HG02642 (cell line): ENCODE measurements at regions not wholly inside any gene's neighbourhood (a gene's known extent, or its start where the extent isn't known, plus 50 kb on each side); places are given as distances from the start of the nearest gene placed in this dataset.
"Not testable (repeated sequence)": the region's sequence is repeated elsewhere in the genome, so short reads cannot be mapped to it uniquely, and the experiment has no call there.

Experiments used
- ATAC-seq: cut with Tn5 transposase; IDR thresholded peaks from one replicate; pipeline ENCODE4 v1.9.1; 2021; ENCODE audit warnings: mild to moderate bottlenecking; ENCODE audit not compliant: unreplicated experiment, poor library complexity

DNA sequence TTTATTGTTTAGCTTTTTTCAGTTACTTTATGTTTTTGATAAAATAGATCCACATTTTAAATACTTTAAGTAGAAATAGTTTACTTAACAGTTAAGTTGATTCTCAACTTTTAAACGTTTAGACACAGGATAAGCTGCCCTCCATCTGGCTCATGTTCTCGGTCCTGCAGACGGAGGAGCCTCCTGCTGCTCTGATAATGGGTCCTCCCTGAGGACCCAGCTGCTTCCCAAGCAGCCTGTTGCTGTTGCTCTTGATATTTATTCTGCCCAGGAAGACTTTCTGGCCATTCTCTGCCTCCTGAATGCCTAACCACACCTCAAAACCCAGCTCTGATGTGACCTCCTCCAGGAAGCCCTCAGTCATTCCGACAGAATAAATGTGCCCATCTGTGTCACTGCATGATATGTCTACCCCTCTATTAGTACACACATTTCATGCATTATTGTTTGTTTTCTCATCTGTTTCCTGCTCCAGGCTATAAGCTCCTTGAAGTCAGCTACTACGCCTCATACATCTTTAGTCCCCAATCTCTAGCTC is 267.2 kb upstream of the MSX2 start:
- no peak for ATAC-seq

GRCh38 chr5:174459071-174459702 is 265.2 kb upstream of the MSX2 start:
- ATAC-seq, result no peak

DNA sequence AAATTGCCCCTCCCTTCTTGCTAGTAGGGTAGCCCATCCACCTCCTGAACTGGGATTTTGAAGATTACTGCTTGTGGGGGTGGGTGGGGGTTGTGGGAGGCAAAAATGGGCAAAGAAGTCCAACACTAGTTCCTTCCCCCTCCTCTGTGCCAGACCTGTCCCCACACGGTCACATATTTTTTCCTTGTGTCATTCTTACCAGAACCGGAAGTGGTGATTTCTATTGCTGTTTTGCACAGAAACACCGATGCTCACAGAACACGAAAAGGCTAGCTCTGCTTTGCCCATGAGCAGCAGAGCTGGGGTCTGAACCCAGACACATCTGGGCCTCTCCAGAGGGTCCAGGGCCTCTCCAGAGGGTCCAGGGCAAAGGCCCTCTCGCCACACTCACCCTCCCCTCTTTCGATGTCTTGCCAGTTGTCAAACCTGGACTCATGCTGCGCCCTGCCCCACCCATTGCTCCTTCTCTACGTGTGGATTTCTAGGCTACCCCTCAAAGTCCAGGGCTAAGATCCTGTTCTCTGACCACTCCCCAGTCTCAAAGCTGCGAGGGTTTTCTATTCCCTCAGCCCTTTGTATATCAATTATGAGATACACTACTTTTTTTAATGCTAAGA is 264.4 kb upstream of the MSX2 start:
- no peak for ATAC-seq

GRCh38 chr5:174462129-174462528 is 262.3 kb upstream of the MSX2 start:
- ATAC-seq, result no peak

- ATAC-seq, result no peak
These were observed 259.7 kb upstream of the MSX2 start for GRCh38 chr5:174464504-174465165.

- not testable (repeated sequence) for ATAC-seq
These were observed 252.9 kb upstream of the MSX2 start for GRCh38 chr5:174471528-174471927.

- ATAC-seq, result no peak
These were observed 251.4 kb upstream of the MSX2 start for GRCh38 chr5:174472956-174473355.

DNA sequence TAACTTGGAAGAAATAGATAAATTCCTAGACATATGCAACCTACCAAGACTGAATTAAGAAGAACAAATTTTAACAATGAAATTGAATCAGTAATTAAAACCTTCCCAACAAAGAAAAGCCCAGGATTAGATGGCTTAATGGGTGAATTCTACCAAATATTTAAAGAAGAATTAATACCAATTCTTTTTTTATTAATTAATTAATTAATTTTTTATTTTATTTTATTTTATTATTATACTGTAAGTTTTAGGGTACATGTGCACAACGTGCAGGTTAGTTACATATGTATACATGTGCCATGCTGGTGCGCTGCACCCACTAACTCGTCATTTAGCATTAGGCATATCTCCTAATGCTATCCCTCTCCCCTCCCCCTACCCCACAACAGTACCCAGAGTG is 248.4 kb upstream of the MSX2 start:
- ATAC-seq, result not testable (repeated sequence)

- ATAC-seq, result no peak
These were observed 245.1 kb upstream of the MSX2 start for GRCh38 chr5:174479325-174479724.

- ATAC-seq, result no peak
These were observed 242.6 kb upstream of the MSX2 start for GRCh38 chr5:174481737-174482136.

DNA sequence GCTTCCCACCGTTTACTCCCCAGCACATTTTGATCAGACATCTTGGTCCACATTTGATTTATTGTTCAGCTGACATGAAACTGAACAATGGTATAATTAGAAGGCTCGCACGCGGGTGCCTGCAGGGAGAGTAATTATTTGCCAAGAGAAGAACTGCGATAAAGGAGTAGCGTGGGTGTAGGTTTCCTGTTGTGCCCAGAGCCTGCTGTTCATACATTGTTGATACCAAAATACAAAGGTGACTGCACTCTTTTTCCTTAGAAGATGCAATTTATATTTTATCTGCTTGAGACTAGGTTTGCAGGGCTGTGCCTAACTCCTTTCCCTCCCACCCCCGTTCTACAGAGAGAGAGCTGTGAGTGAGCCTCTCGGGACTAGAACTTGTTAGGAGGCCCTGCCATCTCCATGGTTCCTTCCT is 241.8 kb upstream of the MSX2 start:
- ATAC-seq, result no peak

GRCh38 chr5:174483411-174483810 is 241.0 kb upstream of the MSX2 start:
- ATAC-seq, result no peak

DNA sequence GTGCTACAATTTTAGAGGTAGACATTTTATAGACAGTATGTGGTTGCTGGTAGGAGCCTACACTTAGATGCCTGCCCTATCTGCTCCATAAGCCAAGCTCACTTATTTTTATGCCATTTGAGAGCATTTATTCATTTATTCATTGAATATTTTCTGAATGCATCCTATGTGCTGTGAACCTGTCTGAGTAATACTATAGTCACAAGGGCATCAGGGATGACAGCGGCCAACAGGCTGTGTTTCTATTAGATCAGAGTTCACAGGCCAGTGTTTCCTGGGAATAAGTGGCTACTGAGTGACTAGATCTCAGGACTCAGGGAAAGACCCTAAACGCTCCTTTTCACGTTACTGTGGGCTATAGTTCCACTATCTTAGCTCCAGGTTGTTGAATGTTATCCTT is 235.2 kb upstream of the MSX2 start:
- no peak for ATAC-seq

DNA sequence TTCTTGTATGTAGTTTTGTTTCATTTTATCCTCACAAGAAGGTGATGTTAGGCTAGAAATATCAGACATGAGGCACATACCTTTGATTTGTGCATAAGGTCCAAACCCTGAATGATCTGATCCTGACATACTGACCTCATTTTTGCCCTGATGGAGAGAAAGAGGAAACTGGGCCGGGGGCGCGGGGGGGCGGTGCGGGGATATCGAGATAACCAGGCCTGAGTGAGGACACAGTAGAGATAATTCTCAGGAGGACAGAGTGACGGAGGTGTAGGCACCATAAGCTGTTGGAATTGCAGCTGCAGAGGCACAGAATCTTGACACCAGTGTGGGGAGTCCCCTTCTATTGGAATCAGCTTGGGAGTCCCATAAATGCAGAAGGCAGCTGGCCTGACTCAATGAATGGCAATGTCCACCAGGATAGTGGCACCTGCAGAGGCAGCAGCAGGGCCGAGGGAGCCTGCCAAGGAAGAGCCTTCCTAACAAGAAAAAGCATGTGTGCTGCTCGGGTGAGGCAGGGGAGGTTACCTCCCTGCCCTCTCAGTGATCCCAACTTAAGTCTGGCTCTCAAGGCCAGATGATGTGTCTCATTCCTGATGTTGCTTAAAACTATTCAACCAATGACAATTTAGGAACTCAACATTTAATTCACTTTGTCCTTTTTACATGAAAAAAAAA is 234.3 kb upstream of the MSX2 start:
- no peak for ATAC-seq

DNA sequence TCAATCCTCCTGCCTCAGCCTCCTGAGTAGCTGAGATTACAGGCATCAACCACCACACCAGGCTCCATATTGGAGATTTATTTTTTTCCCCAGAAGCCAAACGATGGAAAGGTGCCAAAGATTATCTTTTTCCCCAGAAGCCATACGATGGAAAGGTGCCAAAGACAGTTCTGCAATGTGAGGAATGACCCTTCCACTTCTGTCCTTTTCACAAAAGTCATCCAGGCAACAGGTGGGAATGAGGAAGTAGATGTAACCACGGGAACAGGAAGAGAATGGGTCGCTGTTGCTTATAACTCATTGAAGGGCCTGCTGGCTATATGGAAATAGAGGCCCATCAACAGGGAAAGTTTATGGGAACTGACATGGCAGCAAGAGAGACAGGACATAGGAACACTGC is 233.7 kb upstream of the MSX2 start:
- no peak for ATAC-seq

GRCh38 chr5:174491265-174491664 is 233.1 kb upstream of the MSX2 start:
- ATAC-seq, result no peak

GRCh38 chr5:174491761-174492350 is 232.5 kb upstream of the MSX2 start:
- no peak for ATAC-seq

DNA sequence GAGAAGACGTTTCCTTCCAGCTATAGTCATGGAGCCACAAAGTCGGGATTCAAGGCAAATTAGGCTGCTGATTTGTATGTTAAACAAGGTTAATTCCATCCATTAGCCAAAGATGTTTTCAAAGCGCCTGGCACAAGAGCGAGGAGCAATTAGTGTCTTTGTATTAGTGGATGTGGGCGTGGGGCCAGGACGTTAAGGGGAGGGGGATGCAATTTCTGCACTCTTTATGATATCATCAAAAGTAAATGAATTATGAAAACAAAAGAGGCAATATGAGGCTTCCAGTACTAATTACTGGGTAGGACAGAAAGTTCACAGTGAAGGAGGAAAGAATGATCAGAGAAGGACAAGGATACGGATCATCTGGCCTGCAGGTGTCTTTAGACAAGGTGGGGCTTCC is 230.9 kb upstream of the MSX2 start:
- ATAC-seq, result no peak

DNA sequence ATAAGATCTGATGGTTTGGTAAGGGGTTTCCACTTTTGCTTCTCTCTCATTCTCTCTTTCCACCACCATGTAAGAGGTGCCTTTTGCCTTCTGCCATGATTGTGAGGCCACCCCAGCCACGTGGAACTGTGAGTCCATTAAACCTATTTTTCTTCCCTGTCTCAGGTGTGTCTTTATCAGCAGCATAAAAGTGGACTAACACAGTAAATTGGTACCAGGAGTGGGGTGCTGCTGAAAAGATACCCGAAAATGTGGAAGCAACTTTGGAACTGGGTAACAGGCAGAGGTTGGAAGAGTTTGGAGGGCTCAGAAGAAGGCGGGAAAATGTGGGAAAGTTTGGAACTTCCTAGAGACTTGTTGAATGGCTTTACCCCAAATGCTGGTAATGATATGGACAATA is 226.4 kb upstream of the MSX2 start:
- ATAC-seq, result not testable (repeated sequence)

GRCh38 chr5:174498575-174498974 is 225.8 kb upstream of the MSX2 start:
- not testable (repeated sequence) for ATAC-seq

DNA sequence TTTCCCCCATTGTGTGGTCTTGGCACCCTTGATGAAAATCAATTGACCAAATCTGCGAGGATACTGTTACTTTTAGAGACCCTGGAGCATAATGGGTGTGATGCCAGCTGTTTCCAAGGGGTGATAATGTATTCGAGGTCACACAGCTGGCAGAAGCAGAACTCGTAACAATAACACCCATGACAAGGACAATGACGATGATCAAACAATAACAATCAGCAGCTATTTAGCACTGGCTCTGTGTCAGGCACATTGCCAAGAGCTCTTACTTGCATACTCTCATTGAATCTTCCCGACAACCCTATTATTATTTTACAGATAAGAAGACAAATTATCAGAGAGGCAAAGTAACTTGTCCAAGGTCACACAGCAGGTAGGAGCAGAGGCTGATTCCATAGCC is 223.7 kb upstream of the MSX2 start:
- no peak for ATAC-seq
